PC-9 (cell line): ENCODE measurements at regions not wholly inside any gene's neighbourhood (a gene's known extent, or its start where the extent isn't known, plus 50 kb on each side); places are given as distances from the start of the nearest gene placed in this dataset.

ENCODE experiments used
- CTCF ChIP-seq: fragments of 200-600 bp; sonication (generic); conservative IDR thresholded peaks from 2 replicates; pipeline ENCODE4 v1.6.1; 2017; ENCODE audit warnings: mixed run types, antibody characterized with exemption, mild to moderate bottlenecking, moderate library complexity
- EZH2 ChIP-seq: fragments of 200-600 bp; sonication (generic); IDR thresholded peaks from 2 replicates; pipeline ENCODE4 v1.8.0; 2017; ENCODE audit warnings: antibody characterized with exemption, low read depth

- TF ChIP-seq CTCF = no peak
- TF ChIP-seq EZH2 = no peak
Observed at GRCh38 chr12:22982635-22983034, 357.7 kb downstream of the ETNK1 start.
